Colonic mucosa (tissue), 4 donors: ENCODE measurements at regions not wholly inside any gene's neighbourhood (a gene's known extent, or its start where the extent isn't known, plus 50 kb on each side); places are given as distances from the start of the nearest gene placed in this dataset.

ENCODE experiments used
- DNase-seq: peaks from one replicate; pipeline ENCODE4 v3.0.0-alpha.2; 2020
- H3K27ac ChIP-seq: fragments of 200-600 bp; one replicate; pipeline ENCODE4 v1.8.0; 2021
- H3K27me3 ChIP-seq: fragments of 200-600 bp; one replicate; pipeline ENCODE4 v1.8.0; 2021
- H3K36me3 ChIP-seq: fragments of 200-600 bp; one replicate; pipeline ENCODE4 v1.8.0; 2021
- H3K4me1 ChIP-seq: fragments of 200-600 bp; one replicate; pipeline ENCODE4 v1.8.0; 2021; ENCODE audit warnings: mild to moderate bottlenecking
- H3K4me3 ChIP-seq: fragments of 200-600 bp; one replicate; pipeline ENCODE4 v1.8.0; 2021
- H3K9ac ChIP-seq, 2 donors: one replicate each; pipeline ENCODE4 v1.7.0; 2013; ENCODE audit warnings: control low read depth in 2 of 2, low read depth in 2 of 2, low read length in 2 of 2
- H3K9me3 ChIP-seq: fragments of 200-600 bp; one replicate; pipeline ENCODE4 v1.8.0; 2021
- intact Hi-C: fragments of 100-400 bp; cut with DNase I; formaldehyde crosslinking; loops from one replicate; pipeline ENCODE4 v1.14.1; 2022
- TF ChIP-seq, protein P1 (sequence below): fragments of 200-600 bp; IDR thresholded peaks from one replicate; pipeline ENCODE4 v1.8.0; 2022; ENCODE audit warnings: antibody characterized with exemption, mild to moderate bottlenecking
- donor health status: healthy.
- donor health status: DM: no; HTN: no; CAD: no.
- donor health status: DM: no; HTN: no; CAD: no.

DNA sequence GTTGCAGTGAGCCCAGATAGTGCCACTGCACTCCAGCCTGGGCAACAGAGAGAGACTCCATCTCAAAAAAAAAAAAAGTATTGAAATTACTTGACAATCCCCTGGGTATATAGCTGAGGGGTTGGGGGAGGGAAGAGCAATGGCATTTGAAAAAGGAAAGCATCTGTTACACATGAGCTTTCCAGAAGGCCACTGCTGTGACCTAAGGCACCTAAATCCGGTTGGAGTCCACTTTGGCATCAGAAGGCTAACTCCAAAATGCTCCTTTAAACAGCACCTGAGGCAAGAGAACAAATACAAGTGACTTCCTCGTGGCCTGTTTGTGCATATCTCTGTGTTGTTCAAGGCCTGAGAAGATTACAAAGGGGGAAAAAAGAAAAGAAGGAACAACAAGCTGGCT lies 74.8 kb upstream of the PALS2 start:
- H3K27me3 ChIP-seq = no peaks in the 10 kb centered on the region
- no peaks in the 10 kb centered on the region for H3K4me1 ChIP-seq
- TF ChIP-seq, protein P1, sequence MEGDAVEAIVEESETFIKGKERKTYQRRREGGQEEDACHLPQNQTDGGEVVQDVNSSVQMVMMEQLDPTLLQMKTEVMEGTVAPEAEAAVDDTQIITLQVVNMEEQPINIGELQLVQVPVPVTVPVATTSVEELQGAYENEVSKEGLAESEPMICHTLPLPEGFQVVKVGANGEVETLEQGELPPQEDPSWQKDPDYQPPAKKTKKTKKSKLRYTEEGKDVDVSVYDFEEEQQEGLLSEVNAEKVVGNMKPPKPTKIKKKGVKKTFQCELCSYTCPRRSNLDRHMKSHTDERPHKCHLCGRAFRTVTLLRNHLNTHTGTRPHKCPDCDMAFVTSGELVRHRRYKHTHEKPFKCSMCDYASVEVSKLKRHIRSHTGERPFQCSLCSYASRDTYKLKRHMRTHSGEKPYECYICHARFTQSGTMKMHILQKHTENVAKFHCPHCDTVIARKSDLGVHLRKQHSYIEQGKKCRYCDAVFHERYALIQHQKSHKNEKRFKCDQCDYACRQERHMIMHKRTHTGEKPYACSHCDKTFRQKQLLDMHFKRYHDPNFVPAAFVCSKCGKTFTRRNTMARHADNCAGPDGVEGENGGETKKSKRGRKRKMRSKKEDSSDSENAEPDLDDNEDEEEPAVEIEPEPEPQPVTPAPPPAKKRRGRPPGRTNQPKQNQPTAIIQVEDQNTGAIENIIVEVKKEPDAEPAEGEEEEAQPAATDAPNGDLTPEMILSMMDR = no peak
- H3K36me3 ChIP-seq = no peaks in the 10 kb centered on the region
- H3K9ac ChIP-seq = no peak overlapping the region
- no peak for DNase-seq
- intact Hi-C loops = no loop called here
- no peak overlapping the region for H3K4me3 ChIP-seq
- no peak overlapping the region for H3K27ac ChIP-seq
- no peaks in the 10 kb centered on the region for H3K9me3 ChIP-seq

DNA sequence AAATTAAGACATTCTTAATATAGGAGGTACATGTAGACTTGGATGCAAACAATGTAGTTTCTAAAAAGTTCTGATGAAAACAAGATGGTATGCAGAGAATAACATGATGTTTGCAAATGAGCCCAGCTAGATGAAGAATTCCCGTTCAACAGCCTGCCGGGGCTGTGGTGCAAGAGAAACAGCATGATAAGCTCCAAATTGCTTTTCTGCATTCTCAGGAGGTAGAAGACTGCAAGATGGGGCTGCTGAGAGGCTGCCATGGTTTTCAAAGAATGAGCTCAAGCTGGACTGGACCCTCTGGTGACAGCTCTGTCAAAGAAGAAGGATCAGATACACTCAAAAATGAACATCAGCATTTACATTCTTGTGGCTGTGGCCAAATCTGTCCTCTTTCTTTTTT lies 73.4 kb upstream of the PALS2 start:
- H3K9me3 ChIP-seq = no peaks in the 10 kb centered on the region
- no peak overlapping the region for H3K4me3 ChIP-seq
- intact Hi-C loops = no loop called here
- no peak overlapping the region for H3K9ac ChIP-seq
- no peak for DNase-seq
- H3K27me3 ChIP-seq = no peaks in the 10 kb centered on the region
- TF ChIP-seq, protein P1 = no peak
- no peaks in the 10 kb centered on the region for H3K4me1 ChIP-seq
- H3K36me3 ChIP-seq = no peaks in the 10 kb centered on the region
- no peak overlapping the region for H3K27ac ChIP-seq

DNA sequence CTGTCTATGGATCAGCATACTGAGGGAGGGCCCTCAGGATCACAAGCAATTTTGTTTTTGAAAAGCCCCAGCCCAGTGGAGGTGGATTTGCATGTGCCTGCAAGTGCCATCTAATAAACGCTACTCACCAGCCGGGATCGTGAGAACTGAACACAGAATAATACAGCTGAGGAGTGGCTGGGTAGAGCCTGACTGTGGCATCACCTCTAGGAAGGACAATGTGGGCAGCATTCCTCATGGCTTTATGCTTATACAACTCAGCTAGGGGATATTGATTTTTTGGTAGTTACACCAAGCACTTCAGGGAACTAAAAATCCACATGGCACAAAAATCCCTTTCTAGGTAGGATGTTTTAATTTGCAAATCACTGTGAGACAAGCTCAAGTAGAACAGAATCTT lies 72.7 kb upstream of the PALS2 start:
- DNase-seq = no peak
- no peak overlapping the region for H3K4me3 ChIP-seq
- intact Hi-C loops = no loop called here
- H3K36me3 ChIP-seq = no peaks in the 10 kb centered on the region
- H3K4me1 ChIP-seq = no peaks in the 10 kb centered on the region
- no peaks in the 10 kb centered on the region for H3K27me3 ChIP-seq
- TF ChIP-seq, protein P1 = no peak
- no peaks in the 10 kb centered on the region for H3K9me3 ChIP-seq
- no peak overlapping the region for H3K27ac ChIP-seq
- H3K9ac ChIP-seq = no peak overlapping the region

DNA sequence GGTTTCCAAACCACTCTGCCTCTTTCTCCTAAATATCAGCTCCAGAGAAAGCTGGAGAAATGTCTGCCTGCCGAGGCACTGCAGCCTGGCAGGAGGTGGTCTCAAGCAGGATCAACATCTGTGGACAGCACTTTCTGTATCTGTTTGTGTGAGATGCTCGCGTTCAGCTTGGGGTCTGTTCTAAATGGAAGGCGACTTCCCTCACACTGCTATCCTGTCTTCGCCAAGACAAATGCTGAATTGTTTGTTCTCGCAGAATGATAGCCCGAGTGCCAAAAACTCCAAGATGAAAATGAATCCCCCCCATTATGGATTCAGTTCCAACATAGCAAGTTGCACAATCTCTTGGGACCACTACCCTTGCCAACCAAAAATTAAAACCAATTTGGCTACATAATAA lies 72.2 kb upstream of the PALS2 start:
- no peak overlapping the region for H3K9ac ChIP-seq
- no peak for DNase-seq
- no peak overlapping the region for H3K4me3 ChIP-seq
- no peaks in the 10 kb centered on the region for H3K36me3 ChIP-seq
- no peaks in the 10 kb centered on the region for H3K4me1 ChIP-seq
- H3K27ac ChIP-seq = no peak overlapping the region
- no peaks in the 10 kb centered on the region for H3K9me3 ChIP-seq
- TF ChIP-seq, protein P1 = no peak
- H3K27me3 ChIP-seq = no peaks in the 10 kb centered on the region
- intact Hi-C loops = no loop called here

DNA sequence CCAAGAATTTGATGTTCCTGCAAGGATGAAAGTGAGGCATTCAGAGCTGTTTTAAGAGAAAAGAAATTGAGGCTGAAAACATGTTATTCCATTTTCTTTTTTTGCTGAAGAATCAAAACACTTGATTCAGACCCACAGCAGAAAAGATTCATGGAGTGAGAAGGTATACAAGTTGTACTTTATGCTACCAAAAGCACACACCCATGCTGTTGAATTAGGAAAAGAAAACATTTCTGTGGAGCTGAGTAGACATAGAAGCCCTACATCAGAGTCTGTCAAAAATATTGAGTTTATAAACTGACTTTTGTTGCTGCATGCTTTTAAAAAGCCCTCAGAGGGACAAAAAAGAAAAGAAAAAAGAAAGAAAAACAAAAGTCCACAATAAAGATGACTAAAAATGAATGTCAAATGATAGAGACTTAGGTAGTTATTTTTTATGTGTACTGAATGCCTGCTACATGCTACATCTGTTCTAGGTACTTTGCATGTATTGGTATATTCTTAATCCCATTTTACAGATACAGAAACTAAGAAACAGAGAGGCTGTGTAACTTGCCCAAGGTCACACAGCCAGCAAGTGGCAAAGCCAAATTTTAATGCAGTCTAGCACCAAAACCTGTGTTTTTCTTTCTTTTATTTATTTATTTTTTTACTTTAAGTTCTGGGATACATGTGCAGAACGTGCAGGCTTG lies 71.7 kb upstream of the PALS2 start:
- Histone ChIP-seq H3K27me3 (no peaks in the 10 kb centered on the region), H3K27ac (no peak overlapping the region), H3K9ac (no peak overlapping the region), H3K4me1 (no peaks in the 10 kb centered on the region), H3K36me3 (no peaks in the 10 kb centered on the region), H3K9me3 (no peaks in the 10 kb centered on the region), H3K4me3 (no peak overlapping the region)
- no peak for DNase-seq
- TF ChIP-seq, protein P1 = no peak
- intact Hi-C loops = no loop called here
